Kidney epithelial cell (primary cell): ENCODE measurements at regions not wholly inside any gene's neighbourhood (a gene's known extent, or its start where the extent isn't known, plus 50 kb on each side); places are given as distances from the start of the nearest gene placed in this dataset.

Experiments used
- DNase-seq: peaks from one replicate; pipeline ENCODE4 v3.0.0-alpha.2; 2010; ENCODE audit warnings: low read depth
- H3K27me3 ChIP-seq: 2 replicates; pipeline ENCODE4 v1.6.0; 2011; ENCODE audit warnings: low read length; ENCODE audit not compliant: control insufficient read depth, insufficient read depth
- H3K36me3 ChIP-seq: 2 replicates; pipeline ENCODE4 v1.5.1; 2011; ENCODE audit warnings: low read length; ENCODE audit not compliant: control insufficient read depth, insufficient read depth
- H3K4me3 ChIP-seq: 2 replicates; pipeline ENCODE4 v1.5.1; 2011; ENCODE audit warnings: low read depth, mild to moderate bottlenecking, control low read depth, low read length
- TF ChIP-seq, protein P1 (sequence below): IDR thresholded peaks from 2 replicates; pipeline ENCODE4 v1.5.1; 2011; ENCODE audit warnings: mild to moderate bottlenecking, moderate library complexity, low read length, control low read depth, inconsistent platforms; ENCODE audit not compliant: insufficient read depth, poor library complexity, severe bottlenecking

- no peak overlapping the region for H3K4me3 ChIP-seq
- TF ChIP-seq, protein P1, sequence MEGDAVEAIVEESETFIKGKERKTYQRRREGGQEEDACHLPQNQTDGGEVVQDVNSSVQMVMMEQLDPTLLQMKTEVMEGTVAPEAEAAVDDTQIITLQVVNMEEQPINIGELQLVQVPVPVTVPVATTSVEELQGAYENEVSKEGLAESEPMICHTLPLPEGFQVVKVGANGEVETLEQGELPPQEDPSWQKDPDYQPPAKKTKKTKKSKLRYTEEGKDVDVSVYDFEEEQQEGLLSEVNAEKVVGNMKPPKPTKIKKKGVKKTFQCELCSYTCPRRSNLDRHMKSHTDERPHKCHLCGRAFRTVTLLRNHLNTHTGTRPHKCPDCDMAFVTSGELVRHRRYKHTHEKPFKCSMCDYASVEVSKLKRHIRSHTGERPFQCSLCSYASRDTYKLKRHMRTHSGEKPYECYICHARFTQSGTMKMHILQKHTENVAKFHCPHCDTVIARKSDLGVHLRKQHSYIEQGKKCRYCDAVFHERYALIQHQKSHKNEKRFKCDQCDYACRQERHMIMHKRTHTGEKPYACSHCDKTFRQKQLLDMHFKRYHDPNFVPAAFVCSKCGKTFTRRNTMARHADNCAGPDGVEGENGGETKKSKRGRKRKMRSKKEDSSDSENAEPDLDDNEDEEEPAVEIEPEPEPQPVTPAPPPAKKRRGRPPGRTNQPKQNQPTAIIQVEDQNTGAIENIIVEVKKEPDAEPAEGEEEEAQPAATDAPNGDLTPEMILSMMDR = no peak
- H3K27me3 ChIP-seq = no peaks in the 10 kb centered on the region
- no peaks in the 10 kb centered on the region for H3K36me3 ChIP-seq
- no peak for DNase-seq
Measured at GRCh38 chr6:108788416-108788815, 59.8 kb upstream of the ARMC2 start.

GRCh38 chr6:108789475-108789874 is 58.7 kb upstream of the ARMC2 start:
- TF ChIP-seq, protein P1 = no peak
- Histone ChIP-seq H3K27me3 (no peaks in the 10 kb centered on the region), H3K4me3 (no peak overlapping the region), H3K36me3 (no peaks in the 10 kb centered on the region)
- DNase-seq = no peak

DNA sequence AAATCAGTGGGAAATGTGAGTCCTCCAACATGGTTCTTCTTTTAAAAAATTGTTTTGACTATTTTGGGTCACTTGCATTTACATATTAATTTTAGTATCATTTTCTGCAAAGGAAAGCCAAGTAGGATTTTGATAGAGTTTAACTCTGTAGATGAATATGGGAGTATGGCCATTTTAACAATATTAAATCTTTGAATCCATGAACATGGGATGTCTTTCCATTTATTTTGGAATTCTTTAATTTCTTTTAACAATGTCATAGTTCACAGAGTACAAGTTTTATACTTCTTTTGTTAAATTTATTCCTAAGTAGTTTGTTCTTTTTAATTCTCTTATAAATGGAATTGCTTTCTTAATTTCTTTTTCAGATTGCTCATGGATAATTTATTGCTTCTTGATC is 56.5 kb upstream of the ARMC2 start:
- H3K36me3 ChIP-seq = no peaks in the 10 kb centered on the region
- TF ChIP-seq, protein P1 = no peak

GRCh38 chr6:108793516-108794251 is 54.5 kb upstream of the ARMC2 start:
- TF ChIP-seq, protein P1 = no peak
- Histone ChIP-seq H3K4me3 (no peak overlapping the region), H3K27me3 (no peaks in the 10 kb centered on the region), H3K36me3 (no peaks in the 10 kb centered on the region)
- DNase-seq = no peak

More for the DNA sequence above, 56.5 kb upstream of the ARMC2 start:
- no peak for DNase-seq
- Histone ChIP-seq H3K27me3 (no peaks in the 10 kb centered on the region), H3K4me3 (no peak overlapping the region)

DNA sequence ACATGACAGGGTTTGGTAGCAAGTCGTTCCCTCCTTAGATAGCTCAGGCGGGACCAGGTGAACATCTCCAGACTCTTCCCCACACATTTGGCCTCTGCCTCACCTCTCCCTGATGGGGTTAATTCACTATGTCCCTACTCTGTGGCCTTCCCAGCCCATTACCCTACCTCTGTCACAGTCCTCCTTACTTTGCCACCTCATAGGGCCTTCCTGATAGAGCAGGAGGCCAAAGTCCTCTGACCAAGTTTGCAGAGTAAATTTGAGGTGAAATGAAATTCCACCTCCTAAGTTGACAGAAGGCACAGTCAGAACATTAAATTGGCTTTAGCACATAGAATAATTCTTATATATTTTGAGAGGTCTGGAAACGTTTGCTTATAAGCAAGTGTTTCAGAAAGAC is 53.1 kb upstream of the ARMC2 start:
- H3K36me3 ChIP-seq = no peaks in the 10 kb centered on the region
- TF ChIP-seq, protein P1 = no peak
- no peak overlapping the region for H3K4me3 ChIP-seq
- DNase-seq = no peak
- H3K27me3 ChIP-seq = no peaks in the 10 kb centered on the region

DNA sequence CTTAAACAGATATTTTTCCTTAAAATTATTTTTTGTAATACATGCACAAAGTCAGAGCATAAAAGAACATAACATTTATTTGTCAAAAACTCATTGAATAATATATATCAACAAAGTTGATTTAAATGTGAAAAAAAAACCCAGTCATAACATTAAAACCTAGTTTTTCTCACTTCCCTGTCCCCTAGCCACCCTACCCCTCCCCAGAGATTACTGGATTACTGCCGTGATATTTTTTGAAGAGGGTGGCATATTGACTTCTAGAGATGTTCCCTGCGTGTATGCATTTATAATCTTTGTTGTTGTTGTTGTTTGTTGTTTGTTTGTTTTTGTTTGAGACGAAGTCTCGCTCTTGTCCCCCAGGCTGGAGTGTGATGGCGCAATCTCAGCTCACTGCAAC is 52.4 kb upstream of the ARMC2 start:
- DNase-seq = no peak
- TF ChIP-seq, protein P1 = no peak
- H3K36me3 ChIP-seq = no peaks in the 10 kb centered on the region
- no peaks in the 10 kb centered on the region for H3K27me3 ChIP-seq
- no peak overlapping the region for H3K4me3 ChIP-seq
